ENCODE measurements at regions not wholly inside any gene's neighbourhood (a gene's known extent, or its start where the extent isn't known, plus 50 kb on each side); places are given as distances from the start of the nearest gene placed in this dataset.

- no peaks in the 10 kb centered on the region for H3K4me1 ChIP-seq (ENCODE audit: low read depth)
- intact Hi-C loops (cut with DNase I, micrococcal nuclease): no loop called here
- H3K4me3 ChIP-seq: no peak overlapping the region
- H3K36me3 ChIP-seq (ENCODE audit: low read depth): no peaks in the 10 kb centered on the region
- DNase-seq (no peak), ATAC-seq (no peak)
- H3K9me3 ChIP-seq: no peaks in the 10 kb centered on the region
- TF ChIP-seq CTCF (IDR thresholded peaks at IDR 0.05): no peak
Measured at GRCh38 chr1:5501206-5501930, 490.9 kb downstream of the NPHP4 start.

- TF ChIP-seq CTCF (IDR thresholded peaks at IDR 0.05): no peak
- Histone ChIP-seq H3K4me1 (ENCODE audit: low read depth) (no peaks in the 10 kb centered on the region), H3K36me3 (ENCODE audit: low read depth) (no peaks in the 10 kb centered on the region), H3K4me3 (no peak overlapping the region), H3K9me3 (no peaks in the 10 kb centered on the region)
- intact Hi-C loops (cut with DNase I, micrococcal nuclease): no loop called here
- ATAC-seq (no peak), DNase-seq (no peak)
Measured at GRCh38 chr1:5500541-5500940, 491.7 kb downstream of the NPHP4 start.

GRCh38 chr1:5497503-5497902, 494.7 kb downstream of the NPHP4 start:
- no peak for ATAC-seq
- no peak overlapping the region for H3K4me3 ChIP-seq
- no peak for TF ChIP-seq CTCF (IDR thresholded peaks at IDR 0.05)

GRCh38 chr1:5495596-5496410, 496.4 kb downstream of the NPHP4 start:
- Histone ChIP-seq H3K4me1 (ENCODE audit: low read depth) (no peaks in the 10 kb centered on the region), H3K9me3 (no peaks in the 10 kb centered on the region), H3K4me3 (no peak overlapping the region), H3K36me3 (ENCODE audit: low read depth) (no peaks in the 10 kb centered on the region)
- TF ChIP-seq CTCF (IDR thresholded peaks at IDR 0.05): no peak
- intact Hi-C loops (cut with DNase I, micrococcal nuclease): no loop called here
- DNase-seq: no peak
- no peak for ATAC-seq

More at GRCh38 chr1:5497503-5497902, 494.7 kb downstream of the NPHP4 start:
- Histone ChIP-seq H3K4me1 (ENCODE audit: low read depth) (no peaks in the 10 kb centered on the region), H3K36me3 (ENCODE audit: low read depth) (no peaks in the 10 kb centered on the region), H3K9me3 (no peaks in the 10 kb centered on the region)
- no peak for DNase-seq
- intact Hi-C loops (cut with DNase I, micrococcal nuclease): no loop called here

GRCh38 chr1:5494518-5494917, 497.7 kb downstream of the NPHP4 start:
- DNase-seq (no peak), ATAC-seq (no peak)
- TF ChIP-seq CTCF (IDR thresholded peaks at IDR 0.05): no peak
- no peaks in the 10 kb centered on the region for H3K9me3 ChIP-seq
- no peak overlapping the region for H3K4me3 ChIP-seq
- no peaks in the 10 kb centered on the region for H3K4me1 ChIP-seq (ENCODE audit: low read depth)
- no peaks in the 10 kb centered on the region for H3K36me3 ChIP-seq (ENCODE audit: low read depth)
- intact Hi-C loops (cut with DNase I, micrococcal nuclease): no loop called here

All from mucosa of descending colon (tissue), 3 donors.